ENCODE measurements at regions not wholly inside any gene's neighbourhood (a gene's known extent, or its start where the extent isn't known, plus 50 kb on each side); places are given as distances from the start of the nearest gene placed in this dataset.
"Not testable (repeated sequence)": the region's sequence is repeated elsewhere in the genome, so short reads cannot be mapped to it uniquely, and the experiment has no call there.

GRCh38 chr1:113198806-113199205, 125.8 kb downstream of the LRIG2 start:
- H3K4me1 Mint-ChIP-seq: no peaks in the 10 kb centered on the region
- peaks cover 4 to 5% of the 10 kb centered on the region in 2 donors for H3K27me3 Mint-ChIP-seq
- H3K27ac ChIP-seq (ENCODE audit: low read depth, low read length): no peak overlapping the region
- no peaks in the 10 kb centered on the region for H3K4me1 ChIP-seq (ENCODE audit: insufficient read depth, low read length)
- no peak overlapping the region for H3K27ac Mint-ChIP-seq
- no peaks in the 10 kb centered on the region for H3K9me3 ChIP-seq (ENCODE audit: low read length)
- CTCF ChIA-PET: no interaction called here
- no peak for DNase-seq
- H3K27me3 ChIP-seq (ENCODE audit: insufficient read depth, low read length, poor library complexity, severe bottlenecking): no peaks in the 10 kb centered on the region
- H3K4me3 ChIP-seq (ENCODE audit: low read length): no peak overlapping the region
- POLR2A ChIA-PET: no interaction called here
- no peaks in the 10 kb centered on the region for H3K36me3 ChIP-seq (ENCODE audit: insufficient read depth, low read length)
- no peak overlapping the region for H3K4me3 Mint-ChIP-seq
- H3K9me3 Mint-ChIP-seq: no peaks in the 10 kb centered on the region
- H3K36me3 Mint-ChIP-seq: no peaks in the 10 kb centered on the region

GRCh38 chr1:113199760-113200455, 126.9 kb downstream of the LRIG2 start:
- Histone ChIP-seq H3K9me3 (ENCODE audit: low read length) (no peaks in the 10 kb centered on the region), H3K36me3 (ENCODE audit: insufficient read depth, low read length) (no peaks in the 10 kb centered on the region), H3K4me1 (ENCODE audit: insufficient read depth, low read length) (no peaks in the 10 kb centered on the region), H3K27me3 (ENCODE audit: insufficient read depth, low read length, poor library complexity, severe bottlenecking) (no peaks in the 10 kb centered on the region), H3K27ac (ENCODE audit: low read depth, low read length) (no peak overlapping the region), H3K4me3 (ENCODE audit: low read length) (no peak overlapping the region)
- Mint-ChIP-seq H3K27me3 (peaks cover 0 to 6% of the 10 kb centered on the region in 2 donors), H3K4me3 (no peak overlapping the region), H3K4me1 (no peaks in the 10 kb centered on the region), H3K36me3 (no peaks in the 10 kb centered on the region), H3K9me3 (no peaks in the 10 kb centered on the region), H3K27ac (no peak overlapping the region)
- no peak for DNase-seq
- CTCF ChIA-PET: no interaction called here
- POLR2A ChIA-PET: no interaction called here

GRCh38 chr1:113201560-113201959, 128.6 kb downstream of the LRIG2 start:
- no peaks in the 10 kb centered on the region for H3K4me1 Mint-ChIP-seq
- H3K27me3 Mint-ChIP-seq: peaks cover 9 to 11% of the 10 kb centered on the region in 2 donors
- no peaks in the 10 kb centered on the region for H3K9me3 ChIP-seq (ENCODE audit: low read length)
- no peak overlapping the region for H3K27ac ChIP-seq (ENCODE audit: low read depth, low read length)
- H3K4me3 Mint-ChIP-seq: no peak overlapping the region
- no peaks in the 10 kb centered on the region for H3K36me3 ChIP-seq (ENCODE audit: insufficient read depth, low read length)
- CTCF ChIA-PET: interaction anchor here (0.6 kb wide), 1 partner anchor 49 kb away, joined by 3 read pairs; no protein-coding TSS in a partner anchor
- no peaks in the 10 kb centered on the region for H3K4me1 ChIP-seq (ENCODE audit: insufficient read depth, low read length)
- H3K4me3 ChIP-seq (ENCODE audit: low read length): no peak overlapping the region
- H3K36me3 Mint-ChIP-seq: no peaks in the 10 kb centered on the region
- POLR2A ChIA-PET: no interaction called here
- H3K27ac Mint-ChIP-seq: no peak overlapping the region
- H3K27me3 ChIP-seq (ENCODE audit: insufficient read depth, low read length, poor library complexity, severe bottlenecking): no peaks in the 10 kb centered on the region
- DNase-seq: no peak
- H3K9me3 Mint-ChIP-seq: no peaks in the 10 kb centered on the region

GRCh38 chr1:113205980-113206766, 133.2 kb downstream of the LRIG2 start:
- H3K36me3 Mint-ChIP-seq: no peaks in the 10 kb centered on the region
- H3K27me3 Mint-ChIP-seq: peaks cover 28 to 47% of the 10 kb centered on the region in 2 donors
- H3K36me3 ChIP-seq (ENCODE audit: insufficient read depth, low read length): no peaks in the 10 kb centered on the region
- no peaks in the 10 kb centered on the region for H3K4me1 Mint-ChIP-seq
- H3K4me3 ChIP-seq (ENCODE audit: low read length): no peak overlapping the region
- no peaks in the 10 kb centered on the region for H3K27me3 ChIP-seq (ENCODE audit: insufficient read depth, low read length, poor library complexity, severe bottlenecking)
- ChIA-PET POLR2A (no interaction called here), CTCF (no interaction called here)
- H3K9me3 ChIP-seq (ENCODE audit: low read length): no peaks in the 10 kb centered on the region
- no peaks in the 10 kb centered on the region for H3K9me3 Mint-ChIP-seq
- no peaks in the 10 kb centered on the region for H3K4me1 ChIP-seq (ENCODE audit: insufficient read depth, low read length)
- H3K4me3 Mint-ChIP-seq: no peak overlapping the region
- no peak overlapping the region for H3K27ac ChIP-seq (ENCODE audit: low read depth, low read length)
- no peak overlapping the region for H3K27ac Mint-ChIP-seq
- DNase-seq: no peak

GRCh38 chr1:113207019-113207418, 134.0 kb downstream of the LRIG2 start:
- CTCF ChIA-PET: no interaction called here
- no peaks in the 10 kb centered on the region for H3K36me3 Mint-ChIP-seq
- H3K27ac Mint-ChIP-seq: no peak overlapping the region
- Histone ChIP-seq H3K4me1 (ENCODE audit: insufficient read depth, low read length) (no peaks in the 10 kb centered on the region), H3K27ac (ENCODE audit: low read depth, low read length) (peak overlapping the region; percentile 24), H3K27me3 (ENCODE audit: insufficient read depth, low read length, poor library complexity, severe bottlenecking) (no peaks in the 10 kb centered on the region), H3K9me3 (ENCODE audit: low read length) (no peaks in the 10 kb centered on the region), H3K36me3 (ENCODE audit: insufficient read depth, low read length) (no peaks in the 10 kb centered on the region), H3K4me3 (ENCODE audit: low read length) (no peak overlapping the region)
- H3K4me1 Mint-ChIP-seq: no peaks in the 10 kb centered on the region
- POLR2A ChIA-PET: no interaction called here
- H3K27me3 Mint-ChIP-seq: peaks cover 28 to 54% of the 10 kb centered on the region in 2 donors
- no peak overlapping the region for H3K4me3 Mint-ChIP-seq
- no peaks in the 10 kb centered on the region for H3K9me3 Mint-ChIP-seq
- DNase-seq: no peak

GRCh38 chr1:113207457-113207856, 134.5 kb downstream of the LRIG2 start:
- POLR2A ChIA-PET: no interaction called here
- H3K36me3 ChIP-seq (ENCODE audit: insufficient read depth, low read length): no peaks in the 10 kb centered on the region
- H3K27me3 Mint-ChIP-seq: peaks cover 27 to 58% of the 10 kb centered on the region in 2 donors
- H3K4me3 ChIP-seq (ENCODE audit: low read length): no peak overlapping the region
- H3K4me1 ChIP-seq (ENCODE audit: insufficient read depth, low read length): no peaks in the 10 kb centered on the region
- no peaks in the 10 kb centered on the region for H3K36me3 Mint-ChIP-seq
- H3K27ac Mint-ChIP-seq: no peak overlapping the region
- H3K9me3 ChIP-seq (ENCODE audit: low read length): no peaks in the 10 kb centered on the region
- no peaks in the 10 kb centered on the region for H3K9me3 Mint-ChIP-seq
- no peaks in the 10 kb centered on the region for H3K4me1 Mint-ChIP-seq
- CTCF ChIA-PET: no interaction called here
- H3K4me3 Mint-ChIP-seq: no peak overlapping the region
- H3K27ac ChIP-seq (ENCODE audit: low read depth, low read length): peak overlapping the region; percentile 24
- DNase-seq: no peak
- H3K27me3 ChIP-seq (ENCODE audit: insufficient read depth, low read length, poor library complexity, severe bottlenecking): no peaks in the 10 kb centered on the region

GRCh38 chr1:113208425-113208824, 135.4 kb downstream of the LRIG2 start:
- H3K27ac Mint-ChIP-seq; H3K4me1 ChIP-seq (ENCODE audit: insufficient read depth, low read length); H3K4me1 Mint-ChIP-seq; DNase-seq; H3K9me3 ChIP-seq (ENCODE audit: low read length); H3K36me3 ChIP-seq (ENCODE audit: insufficient read depth, low read length); H3K27me3 ChIP-seq (ENCODE audit: insufficient read depth, low read length, poor library complexity, severe bottlenecking); H3K4me3 ChIP-seq (ENCODE audit: low read length); H3K4me3 Mint-ChIP-seq; CTCF ChIA-PET; H3K9me3 Mint-ChIP-seq; H3K36me3 Mint-ChIP-seq; H3K27ac ChIP-seq (ENCODE audit: low read depth, low read length); POLR2A ChIA-PET: not testable (repeated sequence)
- peaks cover 27 to 58% of the 10 kb centered on the region in 2 donors for H3K27me3 Mint-ChIP-seq

- DNase-seq: no peak
- CTCF ChIA-PET: no interaction called here
- Mint-ChIP-seq H3K36me3 (peaks cover 0 to under 1% (median 0%) of the 10 kb centered on the region in 3 donors), H3K4me3 (no peak overlapping the region), H3K27me3 (peaks cover 24 to 58% of the 10 kb centered on the region in 2 donors), H3K4me1 (no peaks in the 10 kb centered on the region), H3K9me3 (peaks cover 0 to 5% (median 2%) of the 10 kb centered on the region in 5 donors), H3K27ac (no peak overlapping the region)
- Histone ChIP-seq H3K9me3 (ENCODE audit: low read length) (no peaks in the 10 kb centered on the region), H3K4me3 (ENCODE audit: low read length) (no peak overlapping the region), H3K27ac (ENCODE audit: low read depth, low read length) (no peak overlapping the region), H3K27me3 (ENCODE audit: insufficient read depth, low read length, poor library complexity, severe bottlenecking) (no peaks in the 10 kb centered on the region), H3K36me3 (ENCODE audit: insufficient read depth, low read length) (no peaks in the 10 kb centered on the region), H3K4me1 (ENCODE audit: insufficient read depth, low read length) (no peaks in the 10 kb centered on the region)
- POLR2A ChIA-PET: no interaction called here
These were observed 137.2 kb downstream of the LRIG2 start for GRCh38 chr1:113210248-113210647.

Measured in CD8-positive, alpha-beta memory T cell (primary cell).